HepG2 (cell line): ENCODE measurements at regions not wholly inside any gene's neighbourhood (a gene's known extent, or its start where the extent isn't known, plus 50 kb on each side); places are given as distances from the start of the nearest gene placed in this dataset.

ENCODE experiments used
- ATAC-seq: fragments of 200-7000 bp; cut with Tn5 transposase; 3 replicates; pipeline ENCODE4 v1.9.1; 2020; ENCODE audit warnings: mild to moderate bottlenecking, moderate library complexity
- BruUV-seq: library from RNA; stranded (reverse); fragments of 400-500 nt; replicated peaks from 2 replicates; lab custom pipeline; 2021; lab: Mats Ljungman, UMichigan
- CTCF ChIA-PET: fragments of 300-600 bp; formaldehyde crosslinking; extraction: SDS; loops from one replicate; lab custom pipeline; 2021; ENCODE audit warnings: low total read pairs, inconsistent platforms, low intra/inter-chr PET ratio; lab: Yijun Ruan, JAX
- POLR2A ChIA-PET: fragments of 350-600 bp; sonication (Branson Sonifier 250); formaldehyde crosslinking; loops from one replicate; lab custom pipeline; 2020; ENCODE audit warnings: antibody characterized with exemption, inconsistent platforms; lab: Yijun Ruan, JAX
- DNase-seq: peaks from one replicate; pipeline ENCODE4 v3.0.0-alpha.2; 2015; ENCODE audit warnings: low spot score
- FAIRE-seq: peaks from 3 replicates; lab custom pipeline; 2011; peaks lifted over from hg19 to GRCh38; lab: Jason Lieb, UNC
- H2AFZ ChIP-seq: one replicate; pipeline ENCODE4 v1.6.1; 2011; ENCODE audit warnings: low read length, inconsistent platforms
- H3K27ac ChIP-seq: fragments of 300-600 bp; 3 replicates; pipeline ENCODE4 v1.8.0; 2011; ENCODE audit warnings: mixed run types, mild to moderate bottlenecking, mixed read lengths, low read length, inconsistent platforms; ENCODE audit not compliant: insufficient read depth; ENCODE audit errors: extremely low read length
- H3K27me3 ChIP-seq, 2 experiments: fragments of 200-600 bp in 1 of 2; 2 replicates in 1 of 2; 3 replicates in 1 of 2; pipeline versions ENCODE4 v1.6.0 to v1.8.0; 2011; ENCODE audit warnings: low read length in 2 of 2, mild to moderate bottlenecking in 2 of 2, moderate library complexity in 2 of 2, inconsistent platforms in 1 of 2; ENCODE audit not compliant: insufficient read depth in 2 of 2, control insufficient read depth in 1 of 2
- H3K36me3 ChIP-seq, 2 experiments: fragments of 200-600 bp in 1 of 2; replicated peaks in 1 of 2; 2 replicates in 1 of 2; 3 replicates in 1 of 2; pipeline versions ENCODE4 v1.5.1 to v1.8.0; 2011; ENCODE audit warnings: low read length in 2 of 2, inconsistent platforms in 1 of 2; ENCODE audit not compliant: insufficient read depth in 2 of 2, control insufficient read depth in 1 of 2
- H3K4me1 ChIP-seq: 2 replicates; pipeline ENCODE4 v1.5.1; 2012; ENCODE audit warnings: low read length, inconsistent platforms; ENCODE audit not compliant: insufficient read depth
- H3K4me2 ChIP-seq: 2 replicates; pipeline ENCODE4 v1.6.0; 2011; ENCODE audit warnings: low read depth, low read length, inconsistent platforms
- H3K4me3 ChIP-seq, 3 experiments: fragments of 200-600 bp in 1 of 3; sonication (generic), shearing (Covaris generic) in 1 of 3; replicated peaks in 1 of 3; 2 replicates each; pipeline ENCODE4 v1.5.1; 2011 to 2016; ENCODE audit warnings: low read length in 3 of 3, inconsistent platforms in 2 of 3, low read depth in 2 of 3, mild to moderate bottlenecking in 2 of 3, control low read depth in 1 of 3, mixed read lengths in 1 of 3; ENCODE audit not compliant: insufficient read depth in 1 of 3
- H3K79me2 ChIP-seq: one replicate; pipeline ENCODE4 v1.6.1; 2011; ENCODE audit warnings: low read length, inconsistent platforms; ENCODE audit not compliant: insufficient read depth
- H3K9ac ChIP-seq: 2 replicates; pipeline ENCODE4 v1.6.0; 2011; ENCODE audit warnings: mild to moderate bottlenecking, low read depth, low read length, inconsistent platforms; ENCODE audit not compliant: insufficient read depth
- H3K9me3 ChIP-seq: 2 replicates; pipeline ENCODE4 v1.5.1; 2012; ENCODE audit warnings: mild to moderate bottlenecking, low read length
- H4K20me1 ChIP-seq: 2 replicates; pipeline ENCODE4 v1.6.0; 2011; ENCODE audit warnings: inconsistent platforms, mild to moderate bottlenecking, low read length, moderate library complexity; ENCODE audit not compliant: insufficient read depth
- AFF4 ChIP-seq: sonication (generic); formaldehyde crosslinking; IDR thresholded peaks from 2 replicates; pipeline ENCODE4 v1.4.0; 2020; ENCODE audit warnings: missing genetic modification reagents
- BRD4 ChIP-seq: sonication (generic); formaldehyde crosslinking; IDR thresholded peaks from 2 replicates; pipeline ENCODE4 v1.4.0; 2020; ENCODE audit warnings: missing genetic modification reagents
- CBX5 ChIP-seq: sonication (generic); formaldehyde crosslinking; IDR thresholded peaks from 2 replicates; pipeline ENCODE4 v1.4.0; 2020; ENCODE audit warnings: missing genetic modification reagents, borderline replicate concordance
- ELF1 ChIP-seq: sonication (generic); formaldehyde crosslinking; IDR thresholded peaks from 2 replicates; pipeline ENCODE4 v1.4.0; 2020; ENCODE audit warnings: missing genetic modification reagents
- ISX ChIP-seq: sonication (generic); formaldehyde crosslinking; conservative IDR thresholded peaks from 2 replicates; pipeline ENCODE4 v1.5.0; 2020; ENCODE audit warnings: missing genetic modification reagents
- KMT2B ChIP-seq: IDR thresholded peaks from 2 replicates; pipeline ENCODE4 v1.6.1; 2016; ENCODE audit warnings: missing genetic modification reagents, missing compliant biosample characterization
- MAZ ChIP-seq, 2 experiments: sonication (generic) in 1 of 2; formaldehyde crosslinking in 1 of 2; IDR thresholded peaks; 2 replicates each; pipeline versions ENCODE4 v1.5.0 to v1.6.1; 2012 to 2020; ENCODE audit warnings: low read depth in 2 of 2, mild to moderate bottlenecking in 2 of 2, borderline replicate concordance in 1 of 2, improper control_type of control experiment in 1 of 2, low read length in 1 of 2, missing genetic modification reagents in 1 of 2, moderate library complexity in 1 of 2
- MYNN ChIP-seq: sonication (generic); formaldehyde crosslinking; IDR thresholded peaks from 2 replicates; pipeline ENCODE4 v1.4.0; 2020; ENCODE audit warnings: mild to moderate bottlenecking, low read depth, missing genetic modification reagents
- NCOA2 ChIP-seq: sonication (generic); formaldehyde crosslinking; IDR thresholded peaks from 2 replicates; pipeline ENCODE4 v1.8.0; 2022; ENCODE audit warnings: inconsistent platforms
- NFRKB ChIP-seq: fragments of 450-650 bp; IDR thresholded peaks from 2 replicates; pipeline ENCODE4 v1.6.1; 2017
- NFYC ChIP-seq: IDR thresholded peaks from 2 replicates; pipeline ENCODE4 v1.6.1; 2016; ENCODE audit warnings: missing genetic modification reagents, missing compliant biosample characterization
- PHF21A ChIP-seq: sonication (generic); formaldehyde crosslinking; IDR thresholded peaks from 2 replicates; pipeline ENCODE4 v1.5.0; 2020; ENCODE audit warnings: mild to moderate bottlenecking, missing genetic modification reagents
- RCOR2 ChIP-seq: IDR thresholded peaks from 2 replicates; pipeline ENCODE4 v1.6.1; 2016; ENCODE audit warnings: missing biosample characterization, missing genetic modification reagents
- SOX13 ChIP-seq, 3 experiments: fragments of 450-650 bp in 1 of 3; sonication (generic) in 1 of 3; formaldehyde crosslinking in 1 of 3; IDR thresholded peaks in 2 of 3; conservative IDR thresholded peaks in 1 of 3; 2 replicates each; pipeline versions ENCODE4 v1.5.0 to v1.6.1; 2016 to 2020; ENCODE audit warnings: antibody characterized with exemption in 1 of 3, mild to moderate bottlenecking in 1 of 3, missing compliant biosample characterization in 1 of 3, missing genetic modification reagents in 1 of 3, moderate library complexity in 1 of 3
- UBTF ChIP-seq: sonication (generic); formaldehyde crosslinking; IDR thresholded peaks from 2 replicates; pipeline ENCODE4 v1.4.0; 2020; ENCODE audit warnings: mild to moderate bottlenecking, missing genetic modification reagents
- ZNF431 ChIP-seq: sonication (generic); formaldehyde crosslinking; IDR thresholded peaks from 2 replicates; pipeline ENCODE4 v1.9.0; 2022; ENCODE audit warnings: missing genetic modification reagents, low read depth, mild to moderate bottlenecking, borderline replicate concordance
- ZNF446 ChIP-seq: sonication (generic); formaldehyde crosslinking; IDR thresholded peaks from 2 replicates; pipeline ENCODE4 v1.5.0; 2020; ENCODE audit warnings: mild to moderate bottlenecking, missing genetic modification reagents
- WGBS: methylation state at CpG from one replicate; pipeline ENCODE4 v1.1.6; 2017; ENCODE audit warnings: low lambda C conversion rate; 5-methylcytosine and 5-hydroxymethylcytosine counted together
- in situ Hi-C: cut with HindIII; loops from 2 replicates; pipeline ENCODE4 v1.10.0; 2017; ENCODE audit warnings: low pct_unique_long_range_greater_than_20kb; ENCODE audit not compliant: extremely low pct_ligation_motif_present
- intact Hi-C: fragments of 100-400 bp; cut with micrococcal nuclease; formaldehyde crosslinking; loops from one replicate; pipeline ENCODE4 v1.10.0; 2022; ENCODE audit not compliant: unreplicated experiment

DNA sequence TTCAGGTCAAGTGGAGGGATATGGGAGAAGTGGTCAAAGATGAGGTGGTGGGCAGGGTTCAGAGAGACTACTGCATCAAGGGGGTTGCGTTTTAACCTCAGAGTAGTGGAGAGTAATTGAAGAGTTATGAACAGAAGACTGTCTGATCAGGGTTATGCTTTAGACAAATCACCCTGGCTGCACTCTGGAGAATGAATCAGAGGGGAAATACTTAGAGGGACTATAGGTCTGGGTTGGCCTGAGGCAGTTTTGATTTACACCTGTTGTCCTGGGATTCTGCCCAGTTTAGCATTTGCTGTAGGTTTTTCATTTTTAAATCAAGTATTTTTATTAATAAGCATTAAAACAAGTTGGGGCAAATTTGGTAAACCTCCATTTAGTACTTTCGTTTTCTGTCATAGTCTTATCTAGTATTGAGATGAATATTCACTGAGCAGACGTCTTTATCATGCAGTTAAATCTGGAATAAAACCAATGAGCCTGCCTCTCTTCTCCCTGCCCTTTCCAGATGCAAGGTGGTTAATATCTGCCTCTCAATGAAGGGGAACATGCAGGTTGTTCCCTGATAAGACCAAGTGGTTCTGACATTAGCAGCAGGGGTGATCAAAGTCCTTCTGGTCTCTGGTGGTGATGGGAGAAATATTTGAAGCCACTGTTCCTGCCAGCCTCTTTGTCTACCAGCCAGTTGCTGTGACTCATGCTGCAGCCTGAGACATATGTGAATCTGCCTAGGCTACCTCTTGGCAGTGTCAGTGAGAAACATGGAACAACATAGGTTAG is 116.0 kb upstream of the RPS6KA3 start (continued):
- TF ChIP-seq ZNF431 (CRISPR knock-in tag) (no peak), UBTF (CRISPR knock-in tag) (no peak), CBX5 (CRISPR knock-in tag) (no peak), NFRKB (no peak), ISX (CRISPR knock-in tag) (no peak), KMT2B (CRISPR knock-in tag) (no peak), PHF21A (CRISPR knock-in tag) (no peak)

DNA sequence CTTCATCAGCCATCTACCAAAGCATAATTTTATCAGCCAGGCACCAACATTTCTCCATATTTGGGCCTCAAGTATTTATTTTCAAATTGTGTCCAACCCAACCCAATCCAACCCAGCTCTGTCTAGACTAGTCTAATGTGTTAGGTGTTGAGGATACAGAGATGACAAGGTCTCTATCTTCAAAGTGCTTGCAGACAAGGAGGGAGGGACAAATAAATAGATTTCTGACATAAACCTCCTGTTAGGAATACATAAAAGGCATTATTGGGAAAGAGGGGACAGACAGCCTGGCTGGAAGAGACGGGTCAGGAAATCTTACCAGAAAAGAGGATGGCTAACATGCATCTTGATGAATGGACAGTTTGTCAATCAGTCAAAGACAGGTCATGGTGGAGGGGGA is 115.4 kb upstream of the RPS6KA3 start:
- no peak for FAIRE-seq
- POLR2A ChIA-PET, result no interaction called here
- TF ChIP-seq NFYC (CRISPR knock-in tag) (peak; percentile 31; the same call in 1 of the 2 replicates), NCOA2 (0 out of 2 replicates have a peak, but pooled peaks have one; percentile 33), ZNF446 (CRISPR knock-in tag) (no peak), AFF4 (CRISPR knock-in tag) (0 out of 2 replicates have a peak, but pooled peaks have one; percentile 3), RCOR2 (CRISPR knock-in tag) (no peak), MYNN (no peak), MAZ (IDR thresholded peaks at IDR 0.05; ENCODE audit: borderline replicate concordance, low read depth, low read length) (no peak), MAZ (CRISPR knock-in tag; IDR thresholded peaks at IDR 0.05; ENCODE audit: low read depth) (no peak), ELF1 (no peak), BRD4 (CRISPR knock-in tag) (no peak), SOX13 (IDR thresholded peaks at IDR 0.05) (no peak), SOX13 (CRISPR knock-in tag; conservative IDR thresholded peaks at IDR 0.05 in 1 of 2, IDR thresholded peaks at IDR 0.05 in 1 of 2) (peak in 1 of 2 experiments; percentile 19; a peak in 1 of 4 replicates)

More for the DNA sequence above, 115.4 kb upstream of the RPS6KA3 start:
- Histone ChIP-seq H3K4me2 (peak overlapping the region; percentile 66), H3K27ac (peak overlapping the region; percentile 73), H3K36me3 (no peaks in the 10 kb centered on the region), H3K4me1 (peaks cover 65% of the 10 kb centered on the region), H3K4me3 (peak overlapping the region in 2 of 3 experiments; percentile 19 to 30; a peak in 1 of 6 replicates), H3K9ac (peak overlapping the region; percentile 59), H3K27me3 (no peaks in the 10 kb centered on the region), H2AFZ (no peak overlapping the region), H4K20me1 (no peaks in the 10 kb centered on the region), H3K79me2 (no peaks in the 10 kb centered on the region), H3K9me3 (no peaks in the 10 kb centered on the region)
- CTCF ChIA-PET, result no interaction called here
- ATAC-seq (peak; percentile 52), DNase-seq (peak; percentile 74)
- 5% methylated on average over 1 of the region's 1 CpG for WGBS
- no TSS peak for BruUV-seq
- in situ Hi-C loops, result no loop called here
- intact Hi-C loops, result loop anchor here (5.0 kb wide), 1 partner anchor 55 kb away; no protein-coding TSS in a partner anchor
